Activated B cell treated with CpG ODN at 0.5 μM for 24 hours (primary cell): ENCODE measurements at regions not wholly inside any gene's neighbourhood (a gene's known extent, or its start where the extent isn't known, plus 50 kb on each side); places are given as distances from the start of the nearest gene placed in this dataset.

Experiments used
- ATAC-seq: fragments of 200-7000 bp; cut with Tn5 transposase; one replicate; pipeline ENCODE4 v1.10.0; 2021; ENCODE audit warnings: low read depth, mild to moderate bottlenecking, moderate library complexity
- CTCF ChIA-PET: fragments of 350-600 bp; sonication (Branson Sonifier 250); formaldehyde crosslinking; loops from one replicate; lab custom pipeline; 2021; ENCODE audit warnings: antibody characterized with exemption; lab: Charles Lee
- POLR2A ChIA-PET: fragments of 350-600 bp; sonication (Branson Sonifier 250); formaldehyde crosslinking; loops from one replicate; lab custom pipeline; 2021; ENCODE audit warnings: antibody characterized with exemption; lab: Charles Lee
- DNase-seq: peaks from one replicate; pipeline ENCODE4 v3.0.0; 2022
- H3K27ac Mint-ChIP-seq: one replicate; pipeline ENCODE4 v1.8.0; 2020; ENCODE audit warnings: mixed read lengths
- H3K27me3 Mint-ChIP-seq: one replicate; pipeline ENCODE4 v1.8.0; 2021; ENCODE audit warnings: mixed read lengths
- H3K36me3 Mint-ChIP-seq: one replicate; pipeline ENCODE4 v1.8.0; 2021; ENCODE audit warnings: low read depth, mixed read lengths
- H3K4me1 Mint-ChIP-seq: one replicate; pipeline ENCODE4 v1.8.0; 2021; ENCODE audit warnings: mixed read lengths
- H3K4me3 Mint-ChIP-seq: one replicate; pipeline ENCODE4 v1.8.0; 2020; ENCODE audit warnings: mild to moderate bottlenecking, mixed read lengths
- H3K9me3 Mint-ChIP-seq: one replicate; pipeline ENCODE4 v1.8.0; 2020; ENCODE audit warnings: mixed read lengths
- CTCF ChIP-seq: fragments of 200-600 bp; IDR thresholded peaks from one replicate; pipeline ENCODE4 v1.8.0; 2022; ENCODE audit warnings: antibody characterized with exemption, mild to moderate bottlenecking
- intact Hi-C: fragments of 100-400 bp; cut with micrococcal nuclease; formaldehyde crosslinking; loops from one replicate; pipeline ENCODE4 v1.15.1; 2024

DNA sequence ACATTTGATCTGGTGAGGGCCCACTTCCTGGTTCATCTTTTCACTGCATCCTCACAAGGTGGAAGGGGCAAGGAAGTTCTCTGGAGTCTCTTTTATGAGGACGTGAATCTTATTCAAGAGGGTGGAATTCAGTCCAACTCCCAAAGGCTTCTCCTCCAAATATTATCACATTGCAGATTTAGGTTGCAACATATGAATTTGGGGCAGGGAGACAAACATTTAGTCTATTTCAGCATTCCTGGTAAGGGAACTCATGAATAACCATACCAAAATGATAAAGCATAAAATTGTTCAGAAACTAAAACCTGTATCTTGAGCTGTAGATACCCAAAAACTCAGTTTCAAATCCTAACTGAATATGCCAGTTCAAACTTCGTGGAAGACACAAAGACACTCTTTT is 246.8 kb downstream of the QDPR start:
- no peak for TF ChIP-seq CTCF
- ChIA-PET POLR2A (no interaction called here), CTCF (no interaction called here)
- no peak overlapping the region for H3K27ac Mint-ChIP-seq
- no peaks in the 10 kb centered on the region for H3K27me3 Mint-ChIP-seq
- no peaks in the 10 kb centered on the region for H3K36me3 Mint-ChIP-seq
- no peaks in the 10 kb centered on the region for H3K4me1 Mint-ChIP-seq
- H3K9me3 Mint-ChIP-seq, result peaks cover 1% of the 10 kb centered on the region
- intact Hi-C loops, result no loop called here
- ATAC-seq (no peak), DNase-seq (no peak)
- H3K4me3 Mint-ChIP-seq, result no peak overlapping the region

DNA sequence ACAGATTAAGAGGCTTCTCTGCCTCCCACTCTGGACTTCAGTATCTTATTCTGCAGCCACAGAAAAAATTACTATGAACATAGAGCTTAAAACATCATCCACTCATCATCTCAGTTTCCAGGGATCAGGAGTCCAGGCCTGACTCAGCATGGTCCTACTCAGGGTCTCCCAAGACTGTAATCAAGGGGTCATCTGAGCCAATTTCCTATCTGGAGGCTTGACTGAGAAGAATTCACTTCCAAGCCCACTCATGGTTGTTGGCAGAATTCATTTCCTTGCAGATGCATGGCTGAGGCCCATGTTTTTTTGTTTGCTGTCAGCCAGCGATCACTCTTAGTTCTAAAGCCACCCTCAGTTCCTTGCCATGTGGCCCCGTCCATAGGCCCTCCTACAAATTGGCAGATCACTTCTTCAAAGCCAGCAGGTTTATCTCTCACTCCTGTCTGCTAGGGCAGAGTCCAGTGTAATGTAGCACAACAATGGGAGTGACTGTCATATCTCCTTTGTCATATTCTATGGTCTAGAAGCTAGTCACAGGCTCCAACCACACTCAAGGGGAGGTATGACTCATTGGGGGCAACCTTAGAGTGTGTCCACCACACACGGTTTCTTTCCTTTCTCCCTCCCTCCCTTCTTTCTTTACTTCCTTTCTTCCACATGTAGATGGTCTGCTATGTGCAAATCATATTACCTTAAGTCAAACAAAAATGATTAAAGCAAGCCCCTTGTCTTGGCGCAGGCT is 251.6 kb downstream of the QDPR start:
- no peaks in the 10 kb centered on the region for H3K36me3 Mint-ChIP-seq
- intact Hi-C loops, result no loop called here
- H3K4me1 Mint-ChIP-seq, result no peaks in the 10 kb centered on the region
- no peak overlapping the region for H3K27ac Mint-ChIP-seq
- H3K9me3 Mint-ChIP-seq, result peaks cover 11% of the 10 kb centered on the region
- ChIA-PET POLR2A (no interaction called here), CTCF (no interaction called here)
- TF ChIP-seq CTCF, result no peak
- DNase-seq (no peak), ATAC-seq (no peak)
- H3K4me3 Mint-ChIP-seq, result no peak overlapping the region
- H3K27me3 Mint-ChIP-seq, result no peaks in the 10 kb centered on the region

GRCh38 chr4:17258106-17258505 is 253.8 kb downstream of the QDPR start:
- Mint-ChIP-seq H3K27ac (no peak overlapping the region), H3K36me3 (no peaks in the 10 kb centered on the region), H3K4me1 (no peaks in the 10 kb centered on the region), H3K9me3 (peaks cover 11% of the 10 kb centered on the region), H3K27me3 (no peaks in the 10 kb centered on the region), H3K4me3 (no peak overlapping the region)
- intact Hi-C loops, result no loop called here
- ChIA-PET POLR2A (no interaction called here), CTCF (no interaction called here)
- ATAC-seq, result no peak
- no peak for TF ChIP-seq CTCF
- DNase-seq, result no peak

GRCh38 chr4:17252131-17252530 is 259.8 kb downstream of the QDPR start:
- ChIA-PET POLR2A (no interaction called here), CTCF (no interaction called here)
- Mint-ChIP-seq H3K4me3 (no peak overlapping the region), H3K9me3 (peaks cover 4% of the 10 kb centered on the region), H3K27ac (no peak overlapping the region), H3K4me1 (no peaks in the 10 kb centered on the region), H3K27me3 (no peaks in the 10 kb centered on the region), H3K36me3 (no peaks in the 10 kb centered on the region)
- no peak for TF ChIP-seq CTCF
- ATAC-seq (no peak), DNase-seq (no peak)
- intact Hi-C loops, result no loop called here

GRCh38 chr4:17251101-17251500 is 260.8 kb downstream of the QDPR start:
- Mint-ChIP-seq H3K4me1 (no peaks in the 10 kb centered on the region), H3K36me3 (no peaks in the 10 kb centered on the region), H3K27me3 (no peaks in the 10 kb centered on the region), H3K4me3 (no peak overlapping the region), H3K27ac (no peak overlapping the region), H3K9me3 (peaks cover 4% of the 10 kb centered on the region)
- no peak for TF ChIP-seq CTCF
- DNase-seq, result no peak
- POLR2A ChIA-PET, result no interaction called here
- CTCF ChIA-PET, result no interaction called here
- intact Hi-C loops, result no loop called here
- no peak for ATAC-seq
